AG09319 (cell line): ENCODE measurements at regions not wholly inside any gene's neighbourhood (a gene's known extent, or its start where the extent isn't known, plus 50 kb on each side); places are given as distances from the start of the nearest gene placed in this dataset.

Experiments
- DNase-seq: peaks from one replicate; pipeline ENCODE4 v3.0.0-alpha.2; 2010; ENCODE audit warnings: low read depth; ENCODE audit errors: extremely low read depth
- CTCF ChIP-seq: IDR thresholded peaks from 2 replicates; pipeline ENCODE4 v1.5.1; 2011; ENCODE audit warnings: low read depth, mild to moderate bottlenecking, inconsistent platforms, low read length, moderate library complexity

GRCh38 chr3:188091746-188092145 is 62.2 kb upstream of the LPP start:
- TF ChIP-seq CTCF, result no peak
- DNase-seq, result no peak

GRCh38 chr3:188092648-188093047 is 61.3 kb upstream of the LPP start:
- TF ChIP-seq CTCF, result no peak
- DNase-seq, result no peak

GRCh38 chr3:188095431-188095830 is 58.5 kb upstream of the LPP start:
- TF ChIP-seq CTCF, result no peak
- no peak for DNase-seq

- TF ChIP-seq CTCF, result no peak
- no peak for DNase-seq
Measured at GRCh38 chr3:188097791-188098190, 56.2 kb upstream of the LPP start.

GRCh38 chr3:188099907-188100306 is 54.0 kb upstream of the LPP start:
- no peak for TF ChIP-seq CTCF
- DNase-seq, result no peak

GRCh38 chr3:188102861-188103547 is 51.0 kb upstream of the LPP start:
- no peak for TF ChIP-seq CTCF
- no peak for DNase-seq

- TF ChIP-seq CTCF, result no peak
- DNase-seq, result no peak
Measured at GRCh38 chr3:188104050-188104449, 49.9 kb upstream of the LPP start.
